Stimulated activated CD8-positive, alpha-beta memory T cell treated with anti-CD3 and anti-CD28 coated beads, Interleukin-2, amount 100 ng/mL, for 1 hour (primary cell): ENCODE measurements at regions not wholly inside any gene's neighbourhood (a gene's known extent, or its start where the extent isn't known, plus 50 kb on each side); places are given as distances from the start of the nearest gene placed in this dataset.
"Not testable (repeated sequence)": the region's sequence is repeated elsewhere in the genome, so short reads cannot be mapped to it uniquely, and the experiment has no call there.

Experiments used
- DNase-seq, 2 donors: peaks; one replicate each; pipeline ENCODE4 v3.0.0-alpha.2; 2020; ENCODE audit warnings: low read depth in 2 of 2

DNA sequence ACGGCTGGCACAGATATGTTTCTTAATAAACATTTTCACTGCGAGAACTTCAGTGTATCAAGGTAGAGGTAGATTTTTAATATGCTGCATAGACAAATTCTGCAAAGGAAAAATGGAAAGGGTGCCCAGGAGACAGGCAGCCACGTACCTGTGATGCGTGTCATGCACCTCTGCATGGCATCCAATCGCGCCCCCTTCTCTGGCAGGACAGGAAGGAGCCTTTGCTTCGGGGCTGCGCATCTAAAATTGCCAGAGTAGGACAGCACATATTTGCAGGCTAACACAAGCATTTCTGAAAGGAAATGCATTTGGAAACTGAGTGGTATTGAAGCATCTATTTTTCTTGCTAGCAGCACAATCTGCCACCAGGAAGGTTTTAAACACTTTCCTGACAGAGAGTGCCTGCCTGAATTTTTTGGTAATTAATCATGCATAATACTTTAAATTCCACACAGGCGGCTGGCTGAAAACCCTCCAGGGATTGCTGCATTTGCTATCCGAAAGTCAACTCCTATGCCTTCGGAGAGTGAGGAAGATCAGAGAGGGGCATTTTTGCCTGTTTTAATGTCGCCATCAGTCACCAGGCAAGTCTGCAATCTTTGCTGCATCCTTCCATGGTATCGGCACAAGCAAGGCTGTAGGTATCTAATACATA, 165.1 kb upstream of the ATP10A start:
- no peak for DNase-seq

DNA sequence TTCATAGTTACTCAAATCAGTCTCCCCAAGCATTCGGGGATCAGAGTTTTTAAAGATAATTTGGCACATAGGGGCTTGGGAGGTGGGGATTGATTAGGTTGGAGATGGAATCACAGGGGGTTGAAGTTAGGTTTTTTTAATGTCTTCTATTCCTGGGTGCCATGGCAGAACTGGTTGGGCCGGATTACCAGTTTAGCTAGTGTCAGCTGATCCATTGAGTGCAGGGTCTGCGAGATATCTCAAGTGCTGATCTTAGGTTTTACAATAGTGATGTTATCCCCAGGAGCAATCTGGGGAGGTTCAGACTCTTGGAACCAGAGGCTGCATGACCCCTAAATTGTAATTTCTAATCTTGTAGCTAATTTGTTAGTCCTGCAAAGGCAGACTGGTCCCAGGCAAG, 163.5 kb upstream of the ATP10A start:
- not testable (repeated sequence) for DNase-seq

DNA sequence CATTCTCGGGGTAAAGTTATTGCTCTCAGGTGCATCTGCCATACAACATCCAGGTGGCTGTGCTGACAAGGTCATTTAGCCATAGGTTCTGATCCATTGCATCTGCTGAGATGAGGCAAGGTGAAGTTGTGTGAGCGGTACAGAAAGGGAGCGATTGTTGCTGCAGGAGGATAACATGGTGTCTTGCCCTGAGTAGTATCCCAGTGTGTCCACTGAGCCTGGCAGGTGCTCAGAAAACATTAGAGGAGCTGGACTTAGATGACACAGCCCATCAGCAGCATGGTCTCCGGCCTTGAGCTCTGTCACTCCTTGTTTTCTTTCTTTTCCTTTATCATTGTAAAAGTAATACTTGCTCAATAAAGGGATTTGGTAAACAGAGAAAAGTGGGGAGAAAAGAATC, 161.1 kb upstream of the ATP10A start:
- DNase-seq = no peak

DNA sequence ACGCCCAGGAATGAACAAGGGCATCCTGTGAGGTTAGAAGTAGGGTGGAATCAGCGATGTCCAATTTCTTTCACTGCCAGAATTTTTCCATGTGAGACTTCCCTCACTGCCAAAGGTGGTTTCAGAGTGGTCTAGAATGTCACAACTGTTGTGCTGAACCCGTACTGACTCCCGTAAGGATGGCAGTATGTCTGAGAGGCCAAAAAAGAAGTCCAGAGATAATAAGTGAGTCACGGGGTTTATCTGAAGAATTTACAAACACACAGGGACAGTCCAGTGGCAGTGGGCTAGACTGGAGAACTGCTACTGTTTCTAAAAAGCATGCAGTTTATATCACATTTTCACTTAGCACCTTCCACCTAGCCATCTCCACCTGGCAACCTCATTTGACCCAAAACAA, 160.6 kb upstream of the ATP10A start:
- DNase-seq = no peak

DNA sequence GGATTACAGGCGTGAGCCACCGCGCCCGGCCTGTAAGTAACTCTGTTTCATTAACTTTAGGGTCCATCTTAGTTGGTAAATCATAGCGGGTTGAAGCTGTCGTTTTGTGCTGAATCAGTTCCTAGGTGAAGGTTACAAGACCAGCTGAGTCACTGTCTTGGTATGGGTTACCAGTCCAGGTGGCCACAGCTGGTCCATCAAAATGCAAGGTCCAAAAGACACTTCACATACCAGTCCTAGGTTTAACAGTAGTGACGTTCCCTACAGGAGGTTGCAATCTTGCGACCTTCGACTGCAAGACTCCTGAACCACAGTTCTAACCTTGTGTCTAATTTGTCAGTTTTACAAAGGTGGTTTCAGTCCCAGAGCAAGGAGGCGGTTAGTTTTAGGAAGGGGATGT, 160.1 kb upstream of the ATP10A start:
- DNase-seq = no peak

DNA sequence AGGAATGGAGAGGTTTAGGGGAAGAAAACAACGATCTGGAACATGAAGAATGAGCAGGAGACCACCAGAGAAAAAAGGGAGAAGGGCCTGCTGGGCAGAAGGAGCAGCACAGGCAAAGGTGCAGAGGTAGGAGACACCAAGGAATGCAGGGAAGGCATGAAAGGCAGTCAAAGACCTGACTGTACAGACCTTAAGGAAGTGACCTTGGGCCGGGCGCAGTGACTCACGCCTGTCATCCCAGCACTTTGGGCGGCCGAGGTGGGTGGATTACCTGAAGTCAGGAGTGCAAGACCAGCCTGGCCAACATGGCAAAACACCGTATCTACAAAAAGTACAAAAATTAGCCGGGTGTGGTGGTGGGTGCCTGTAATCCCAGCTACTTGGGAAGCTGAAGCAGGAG, 157.7 kb upstream of the ATP10A start:
- DNase-seq = no peak

DNA sequence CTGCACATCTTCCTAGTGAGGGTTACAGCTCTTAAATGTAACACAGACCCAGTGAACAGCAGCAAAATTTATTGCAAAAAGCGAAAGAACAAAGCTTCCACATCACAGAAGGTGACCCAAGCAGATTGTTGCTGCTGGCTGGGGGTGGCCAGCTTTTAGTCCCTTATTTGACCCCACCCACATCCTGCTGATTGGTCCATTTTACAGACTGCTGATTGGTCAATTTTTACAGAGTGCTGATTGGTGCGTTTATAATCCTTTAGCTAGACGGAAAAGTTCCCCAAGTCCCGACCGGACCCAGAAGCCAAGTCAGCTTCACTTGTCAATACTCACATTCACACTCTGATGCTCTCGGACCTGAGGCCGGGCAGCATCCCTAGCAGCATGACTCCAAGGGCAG, 154.5 kb upstream of the ATP10A start:
- no peak for DNase-seq

DNA sequence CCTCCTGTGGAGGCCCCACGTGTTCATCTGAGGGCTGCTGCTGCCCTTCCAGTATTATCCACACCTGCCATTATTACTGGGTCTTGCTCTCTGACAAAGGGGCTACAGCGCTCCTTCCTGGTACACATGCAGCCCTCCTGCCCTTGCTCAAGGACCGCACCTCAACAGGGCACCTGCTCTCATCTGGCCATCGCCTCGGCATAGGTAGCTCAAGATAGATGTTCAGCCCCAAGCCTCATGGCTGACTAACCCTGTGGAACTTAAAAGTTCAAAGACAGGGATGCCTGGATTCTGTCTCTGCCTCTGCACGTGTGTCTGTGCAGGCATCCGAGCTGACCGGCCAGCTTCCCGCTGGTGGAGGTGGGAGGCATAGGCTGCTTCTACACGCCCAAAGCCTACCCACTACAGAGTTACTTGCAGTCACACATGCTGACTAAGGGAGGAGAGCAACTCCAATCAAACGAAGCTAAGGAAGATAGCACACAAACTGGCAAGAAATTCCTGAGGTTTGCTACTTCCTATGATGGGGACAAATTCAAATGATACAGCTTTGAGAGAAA, 152.5 kb upstream of the ATP10A start:
- DNase-seq = no peak

DNA sequence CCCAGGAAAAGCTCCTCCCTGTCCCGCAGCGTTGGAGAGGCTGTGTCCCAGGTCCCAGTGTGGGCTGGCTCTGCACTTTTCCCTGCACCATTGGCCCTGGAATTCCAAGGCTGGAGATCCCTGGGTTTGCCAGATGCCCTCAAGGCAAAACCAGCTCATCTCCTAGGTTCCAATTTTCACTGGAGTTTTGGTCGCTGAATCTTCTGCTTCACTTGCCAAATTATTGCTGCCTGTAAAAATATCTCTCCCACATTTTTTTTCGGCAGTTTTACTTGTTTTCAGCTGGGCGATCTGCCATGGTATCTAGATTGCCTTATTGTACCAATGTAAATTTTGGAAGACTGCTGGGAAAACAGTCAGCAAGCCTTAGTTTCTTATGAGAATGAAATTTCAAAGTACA, 150.9 kb upstream of the ATP10A start:
- no peak for DNase-seq

DNA sequence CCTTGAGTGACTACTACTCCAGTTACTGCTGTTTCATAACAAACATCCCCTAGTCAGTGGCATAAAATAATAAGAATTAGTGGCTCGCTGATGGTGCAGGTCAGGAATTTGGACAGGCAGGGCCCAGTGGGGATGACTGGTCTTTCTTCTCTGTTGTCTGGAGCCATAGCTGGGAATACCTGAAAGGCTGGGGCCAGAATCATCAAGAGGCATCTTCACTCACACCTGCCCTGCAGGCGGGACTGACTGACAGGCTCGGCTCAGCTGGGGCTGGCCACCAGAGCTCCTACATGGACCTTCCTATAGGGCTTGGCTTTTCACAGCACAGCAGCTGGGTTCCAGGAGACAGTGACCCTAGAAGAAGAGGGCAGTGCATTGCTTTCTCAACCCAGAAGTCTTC, 148.8 kb upstream of the ATP10A start:
- no peak for DNase-seq

DNA sequence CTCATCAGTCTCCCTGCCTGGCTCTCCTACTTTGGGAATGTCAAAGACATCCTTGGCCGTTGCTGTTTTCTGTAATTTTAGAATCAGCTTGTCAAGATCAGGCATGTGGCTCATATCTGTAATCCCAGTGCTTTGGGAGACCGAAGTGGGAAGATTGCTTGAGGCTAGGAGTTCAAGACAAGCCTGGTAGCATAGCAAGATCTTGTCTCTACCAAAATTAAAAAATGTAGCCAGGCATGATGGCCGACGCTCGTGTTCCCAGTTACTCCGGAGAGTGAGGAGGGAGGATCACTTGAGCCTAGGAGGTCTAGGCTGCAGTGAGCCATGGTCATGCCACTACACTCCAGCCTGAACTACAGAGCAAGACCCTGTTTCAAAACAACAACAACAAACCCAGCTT, 144.0 kb upstream of the ATP10A start:
- no peak for DNase-seq

DNA sequence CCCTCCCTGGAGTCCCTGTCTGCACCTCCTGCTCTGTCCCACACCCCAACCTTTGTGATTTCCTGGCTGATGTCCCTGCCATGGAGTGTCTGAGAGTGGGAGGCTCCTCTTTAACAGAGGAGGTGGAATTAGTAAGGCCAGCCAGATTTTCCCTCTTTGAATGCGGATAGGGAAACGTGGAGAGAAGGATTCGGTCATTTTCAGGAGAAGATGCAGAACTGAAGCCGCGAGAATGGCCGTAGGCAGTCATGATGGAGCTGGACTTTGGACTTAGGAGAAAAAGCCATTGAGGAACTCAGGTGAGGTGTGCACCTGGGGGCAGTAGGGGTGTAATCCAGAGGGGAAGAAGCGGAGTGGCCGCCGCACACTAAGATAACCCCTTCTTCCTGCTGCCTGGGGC, 138.1 kb upstream of the ATP10A start:
- DNase-seq = no peak

DNA sequence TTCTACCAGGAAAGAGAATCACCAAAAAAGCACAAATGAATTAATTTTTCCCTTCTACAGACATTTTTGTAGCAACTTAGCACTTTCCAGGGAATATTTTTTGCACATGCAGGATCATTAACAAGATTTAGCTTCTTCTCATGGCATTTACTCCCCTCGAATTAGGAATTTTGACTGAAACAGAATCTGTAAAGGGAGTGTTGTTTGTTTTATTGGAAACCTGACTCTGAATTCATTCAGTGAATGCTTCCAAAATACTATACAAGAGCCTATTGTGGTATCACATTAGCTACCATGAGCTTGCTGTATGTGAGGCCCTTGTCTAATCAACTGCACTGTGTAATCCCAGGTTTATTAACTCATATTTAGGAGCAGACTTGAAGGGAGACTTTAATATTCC, 130.4 kb upstream of the ATP10A start:
- DNase-seq = no peak

DNA sequence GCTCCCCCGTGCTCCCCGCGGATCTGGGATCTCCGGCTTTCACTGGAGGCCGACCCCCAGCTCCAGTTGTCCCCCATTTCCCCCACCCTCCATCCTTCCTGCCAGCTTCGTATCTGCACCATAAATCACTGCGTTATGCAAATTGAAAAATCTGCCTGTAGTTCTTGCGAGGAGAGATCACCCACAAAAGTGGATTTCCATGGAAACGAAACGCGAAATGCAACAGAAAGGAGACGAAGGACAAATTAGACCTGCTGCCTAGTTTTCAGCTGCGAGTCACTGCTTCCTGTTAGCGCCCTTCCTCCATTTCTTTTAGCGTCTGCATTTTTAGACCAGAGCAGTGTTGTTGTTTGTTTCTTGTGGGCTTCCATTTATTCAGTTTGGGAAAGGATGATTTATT, 127.1 kb upstream of the ATP10A start:
- DNase-seq = no peak

DNA sequence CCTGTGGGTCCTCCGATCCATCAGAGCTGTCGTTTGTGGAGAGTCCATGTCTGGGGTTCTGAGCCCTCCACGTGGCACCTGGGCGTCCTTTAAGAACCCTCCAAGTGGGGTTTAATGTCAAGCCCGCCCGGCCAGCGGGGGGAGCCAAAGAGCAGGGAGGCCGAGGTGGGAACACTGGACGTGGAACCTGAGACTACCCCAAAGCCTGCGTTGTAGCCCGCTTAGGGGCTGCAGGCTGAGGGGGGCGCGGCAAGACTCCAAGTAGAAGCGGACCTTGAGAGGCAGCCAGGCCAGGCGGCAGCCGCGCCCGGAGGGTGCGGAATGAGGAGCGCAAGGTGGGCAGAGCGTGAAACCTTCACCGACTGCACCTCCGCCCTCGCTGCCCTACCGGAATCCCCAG, 126.2 kb upstream of the ATP10A start:
- DNase-seq = no peak

DNA sequence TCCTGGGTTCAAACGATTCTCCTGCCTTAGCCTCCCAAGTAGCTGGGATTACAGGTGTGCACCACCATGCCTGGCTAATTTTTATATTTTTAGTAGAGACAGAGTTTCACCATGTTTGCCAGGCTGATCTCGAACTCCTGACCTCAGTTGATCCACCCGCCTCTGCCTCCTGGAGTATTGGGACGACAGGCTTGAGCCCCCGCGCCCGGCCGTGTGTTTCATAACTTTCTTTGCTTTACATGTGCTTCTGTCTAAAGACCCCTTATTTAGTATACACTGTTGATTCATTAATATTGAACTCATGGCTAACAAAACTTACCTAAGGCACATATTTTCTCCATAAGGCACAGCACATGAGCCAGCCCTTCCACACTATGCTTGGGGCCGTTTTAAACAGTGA, 125.6 kb upstream of the ATP10A start:
- not testable (repeated sequence) for DNase-seq

DNA sequence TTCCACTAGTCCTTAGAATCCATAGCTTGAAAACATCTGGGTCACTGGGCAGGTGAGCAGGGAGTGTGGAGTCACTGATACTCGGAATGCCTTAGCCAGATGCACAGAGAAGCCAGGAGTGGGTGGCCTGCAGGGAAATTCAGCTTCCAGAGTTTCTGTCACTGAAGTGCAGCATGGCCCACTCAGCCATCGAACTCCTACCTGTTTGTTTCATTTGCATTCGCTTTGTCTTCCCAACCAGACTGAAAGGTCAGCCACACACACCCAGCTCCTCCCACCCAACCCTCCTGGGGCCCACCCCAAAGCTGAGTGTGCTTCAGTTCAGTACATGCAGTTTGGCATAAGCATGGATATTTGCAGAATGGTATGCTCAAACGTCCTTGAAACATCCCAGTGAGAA, 124.5 kb upstream of the ATP10A start:
- DNase-seq = no peak

DNA sequence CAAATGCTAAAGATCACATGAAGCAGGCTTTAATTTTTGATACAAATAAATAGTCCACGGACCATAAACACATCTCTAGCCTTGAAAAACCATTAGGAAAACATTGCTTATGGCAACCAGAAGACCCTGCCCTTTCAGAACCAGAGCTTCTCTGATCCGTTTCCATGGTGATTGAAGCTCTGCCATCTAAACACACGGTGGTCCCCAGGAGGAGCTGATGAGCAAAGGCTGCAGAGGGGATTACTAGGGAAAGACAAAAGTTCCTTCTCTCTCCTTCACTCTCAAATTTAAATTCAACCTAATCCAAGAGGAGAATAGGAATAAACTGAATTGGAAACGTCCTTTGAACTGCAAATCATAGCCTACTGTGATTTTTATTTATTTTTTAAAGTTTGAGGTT, 122.0 kb upstream of the ATP10A start:
- DNase-seq = no peak

DNA sequence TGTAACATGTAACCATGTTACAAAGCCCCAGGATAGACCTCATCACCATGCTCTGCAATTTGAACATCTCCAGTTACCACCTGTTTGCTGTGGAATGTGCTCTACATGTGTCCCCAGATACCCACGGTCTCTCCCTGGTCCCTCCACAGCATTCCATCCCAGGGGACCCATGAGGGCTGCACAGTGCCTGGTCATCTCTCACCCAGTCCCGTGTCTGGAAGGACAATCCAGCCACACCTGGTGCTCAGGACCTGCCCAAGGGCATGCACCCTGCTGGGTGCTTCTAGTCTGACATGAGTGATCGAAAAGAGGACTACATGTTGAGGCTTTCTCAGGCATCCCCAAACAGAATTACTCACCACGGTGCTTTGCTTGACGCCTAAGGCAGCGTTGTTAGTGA, 119.6 kb upstream of the ATP10A start:
- no peak for DNase-seq

DNA sequence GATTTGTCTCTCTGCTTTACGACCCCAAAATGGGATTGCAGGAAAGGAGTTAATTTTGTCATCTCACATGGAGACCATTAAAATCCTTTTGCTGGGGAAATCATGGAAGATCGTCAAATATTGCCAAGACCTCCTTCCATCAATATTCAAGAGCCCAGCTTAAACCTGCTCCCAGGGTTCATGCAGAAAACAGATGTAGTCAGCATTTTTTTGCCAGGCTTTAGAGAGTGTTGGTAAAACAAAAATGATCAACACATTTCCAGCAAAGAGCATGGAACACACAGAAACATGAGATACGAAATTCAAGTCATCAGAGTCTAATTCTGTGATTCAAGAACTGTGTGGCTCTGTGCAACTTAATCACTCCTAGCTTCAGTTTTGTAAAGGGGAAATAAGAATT, 118.0 kb upstream of the ATP10A start:
- no peak for DNase-seq

DNA sequence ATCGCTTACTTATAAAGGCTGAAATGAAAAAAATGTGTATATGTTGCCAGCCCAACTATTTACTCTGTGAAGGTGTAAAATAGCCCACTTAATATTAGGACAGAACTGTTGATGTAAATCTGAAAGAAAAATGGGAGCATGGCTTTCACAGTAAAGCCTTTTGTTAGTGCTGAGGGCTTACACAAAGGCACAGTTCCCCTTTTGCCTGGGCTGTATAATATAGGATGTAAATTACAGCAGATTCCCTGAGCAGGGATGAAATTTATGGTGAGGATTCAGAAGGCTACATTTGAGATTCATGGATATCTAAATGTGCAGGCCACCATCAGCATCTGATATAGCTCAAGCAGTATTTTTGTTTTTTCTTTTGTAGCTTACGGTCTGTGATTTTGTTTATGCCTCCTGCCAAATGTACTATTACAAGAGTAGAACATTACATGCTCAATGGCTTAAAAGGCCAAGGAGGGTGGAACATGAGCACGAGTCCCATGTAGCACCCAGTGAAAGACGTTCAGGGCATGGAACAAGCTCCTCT, 109.1 kb upstream of the ATP10A start:
- DNase-seq = no peak

DNA sequence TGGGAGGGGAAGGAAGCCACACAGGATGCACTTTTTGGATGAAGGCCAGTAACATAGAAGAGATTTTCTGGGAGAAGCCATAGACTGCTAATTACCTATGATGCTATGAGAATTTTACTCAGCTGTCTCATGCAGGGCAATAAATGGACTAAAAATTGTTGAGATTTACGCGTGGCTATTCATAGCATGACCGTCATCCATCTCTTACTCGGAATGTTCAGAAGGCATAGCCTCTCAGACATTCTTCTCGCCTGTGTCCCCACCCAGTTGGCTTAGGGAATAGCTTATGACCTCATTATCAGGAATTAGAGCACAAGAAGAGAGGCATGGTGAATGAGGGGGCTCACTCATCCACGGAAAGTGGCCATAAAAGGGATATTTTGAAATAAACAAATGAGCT, 107.9 kb upstream of the ATP10A start:
- no peak for DNase-seq

DNA sequence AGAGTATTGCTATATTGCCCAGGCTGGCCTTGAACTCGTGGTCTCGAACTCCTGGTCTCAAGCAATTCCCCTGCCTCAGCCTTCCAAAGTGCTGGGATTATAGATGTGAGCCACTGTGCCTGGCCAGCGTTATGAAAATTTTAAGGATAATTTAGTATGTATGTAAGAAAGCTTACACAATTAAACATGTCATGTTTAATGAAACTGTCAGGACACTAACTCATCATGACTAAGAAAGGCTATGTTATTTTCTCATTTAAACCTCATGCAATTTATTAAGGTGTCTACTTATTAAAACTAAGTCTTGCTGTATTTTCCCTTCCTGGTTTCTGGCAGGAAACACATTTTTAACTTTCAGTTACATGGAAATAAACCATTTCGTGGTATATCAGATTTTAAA, 106.8 kb upstream of the ATP10A start:
- no peak for DNase-seq

DNA sequence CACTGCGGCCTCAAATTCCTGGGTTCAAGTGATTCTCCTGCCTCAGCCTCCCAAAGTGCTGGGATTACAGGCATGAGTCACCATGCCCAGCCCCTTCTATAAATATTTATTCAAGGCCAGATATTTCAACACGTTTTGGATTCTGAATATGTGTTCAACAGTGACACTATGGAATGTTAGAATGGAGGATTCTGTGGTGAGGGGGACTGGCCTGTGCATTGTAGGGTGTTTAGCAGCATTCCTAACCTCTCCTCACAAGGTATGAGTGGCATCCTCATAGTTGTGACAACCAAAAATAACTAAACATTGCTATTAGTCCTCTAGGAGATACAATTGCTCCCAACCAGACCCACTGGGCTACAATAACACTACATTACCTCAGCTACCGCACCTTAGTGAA, 104.0 kb upstream of the ATP10A start:
- no peak for DNase-seq
